B cell (primary cell): ENCODE measurements at regions not wholly inside any gene's neighbourhood (a gene's known extent, or its start where the extent isn't known, plus 50 kb on each side); places are given as distances from the start of the nearest gene placed in this dataset.

Experiments
- ATAC-seq: fragments of 200-7000 bp; cut with Tn5 transposase; one replicate; pipeline ENCODE4 v1.10.0; 2021; ENCODE audit warnings: low read depth, mild to moderate bottlenecking, moderate number of reproducible peaks, moderate library complexity
- CTCF ChIA-PET: fragments of 350-600 bp; sonication (Branson Sonifier 250); formaldehyde crosslinking; loops from one replicate; lab custom pipeline; 2021; ENCODE audit warnings: antibody characterized with exemption, inconsistent platforms; lab: Charles Lee
- POLR2A ChIA-PET: fragments of 350-600 bp; sonication (Branson Sonifier 250); formaldehyde crosslinking; loops from one replicate; lab custom pipeline; 2021; ENCODE audit warnings: antibody characterized with exemption; lab: Charles Lee
- DNase-seq: peaks from one replicate; pipeline ENCODE4 v3.0.0; 2013
- H2AFZ ChIP-seq: 2 replicates; pipeline ENCODE4 v1.6.1; 2012; ENCODE audit warnings: mild to moderate bottlenecking, low read depth, low read length; ENCODE audit not compliant: insufficient read depth, poor library complexity, severe bottlenecking
- H3K27ac ChIP-seq, 2 donors: 1 replicate in 1 of 2; 2 replicates in 1 of 2; pipeline ENCODE4 v1.5.1; 2012 to 2013; ENCODE audit warnings: low read length in 2 of 2, mild to moderate bottlenecking in 2 of 2, moderate library complexity in 1 of 2
- H3K27me3 ChIP-seq, 4 experiments: fragments of 200-600 bp in 1 of 4; sonication (generic) in 1 of 4; replicated peaks in 1 of 4; 1 replicate in 2 of 4; 2 replicates in 2 of 4; pipeline versions ENCODE4 v1.6.1 to v1.7.0; 2013 to 2016; ENCODE audit warnings: low read length in 3 of 4, mild to moderate bottlenecking in 2 of 4, mixed read lengths in 1 of 4, moderate library complexity in 1 of 4; ENCODE audit not compliant: insufficient read depth in 4 of 4, control insufficient read depth in 3 of 4; ENCODE audit errors: control extremely low read depth in 1 of 4
- H3K36me3 ChIP-seq, 2 experiments: replicated peaks in 1 of 2; 1 replicate in 1 of 2; 2 replicates in 1 of 2; pipeline versions ENCODE4 v1.6.1 to v1.7.1; 2013; ENCODE audit warnings: low read length in 1 of 2; ENCODE audit not compliant: insufficient read depth in 2 of 2, control insufficient read depth in 1 of 2; ENCODE audit errors: control extremely low read depth in 1 of 2, extremely low read depth in 1 of 2
- H3K4me1 ChIP-seq, 2 donors: fragments of 200-600 bp in 1 of 2; sonication (generic) in 1 of 2; 1 replicate in 1 of 2; 2 replicates in 1 of 2; pipeline versions ENCODE4 v1.5.1 to v1.6.1; 2013 to 2017; ENCODE audit warnings: low read length in 2 of 2; ENCODE audit not compliant: control insufficient read depth in 2 of 2, insufficient read depth in 2 of 2
- H3K4me2 ChIP-seq: replicated peaks from 2 replicates; pipeline ENCODE3; 2012; ENCODE audit warnings: mild to moderate bottlenecking, low read depth, low read length; ENCODE audit not compliant: poor library complexity, severe bottlenecking
- H3K4me3 ChIP-seq, 5 experiments: fragments of 200-600 bp in 1 of 5; sonication (generic) in 1 of 5; 1 replicate in 3 of 5; 2 replicates in 2 of 5; pipeline versions ENCODE4 v1.5.1 to v1.7.0; 2011 to 2016; ENCODE audit warnings: low read length in 4 of 5, mild to moderate bottlenecking in 4 of 5, low read depth in 2 of 5, control low read depth in 1 of 5, moderate library complexity in 1 of 5; ENCODE audit not compliant: insufficient read depth in 1 of 5; ENCODE audit errors: control extremely low read depth in 1 of 5, extremely low read depth in 1 of 5
- H3K79me2 ChIP-seq: fragments of 200-600 bp; sonication (generic); one replicate; pipeline ENCODE4 v1.6.0; 2016; ENCODE audit warnings: low read length; ENCODE audit not compliant: control insufficient read depth, insufficient read depth
- H3K9ac ChIP-seq: fragments of 200-600 bp; sonication (generic); 2 replicates; pipeline ENCODE4 v1.6.1; 2017; ENCODE audit warnings: mild to moderate bottlenecking, low read length, moderate library complexity
- H3K9me3 ChIP-seq, 3 donors: one replicate each; pipeline versions ENCODE4 v1.6.1 to v1.7.1; 2013; ENCODE audit warnings: low read length in 2 of 3; ENCODE audit not compliant: control insufficient read depth in 2 of 3, insufficient read depth in 1 of 3; ENCODE audit errors: control extremely low read depth in 1 of 3
- H4K20me1 ChIP-seq: 2 replicates; pipeline ENCODE4 v1.6.0; 2012; ENCODE audit warnings: mild to moderate bottlenecking, low read length; ENCODE audit not compliant: insufficient read depth, control insufficient read depth, poor library complexity, severe bottlenecking
- H3K27ac Mint-ChIP-seq: one replicate; pipeline ENCODE4 v1.8.0; 2021; ENCODE audit warnings: mixed read lengths
- H3K27me3 Mint-ChIP-seq: one replicate; pipeline ENCODE4 v1.8.0; 2021; ENCODE audit warnings: mixed read lengths
- H3K4me1 Mint-ChIP-seq: one replicate; pipeline ENCODE4 v1.8.0; 2021; ENCODE audit warnings: mixed read lengths
- H3K4me3 Mint-ChIP-seq: one replicate; pipeline ENCODE4 v1.8.0; 2021; ENCODE audit warnings: mixed read lengths
- H3K9me3 Mint-ChIP-seq: one replicate; pipeline ENCODE4 v1.8.0; 2022; ENCODE audit warnings: mixed read lengths; ENCODE audit not compliant: insufficient read depth
- EZH2 ChIP-seq: IDR thresholded peaks from 2 replicates; pipeline ENCODE4 v1.6.1; 2012; ENCODE audit warnings: borderline replicate concordance, low read depth, mild to moderate bottlenecking, moderate library complexity, low read length; ENCODE audit not compliant: insufficient read depth, poor library complexity, severe bottlenecking
- whole genome bisulfite sequencing: methylation state at CpG from one replicate; pipeline ENCODE4 v1.1.5; 2013; ENCODE audit warnings: missing lambda C conversion rate; ENCODE audit not compliant: insufficient coverage; 5-methylcytosine and 5-hydroxymethylcytosine counted together
- intact Hi-C: fragments of 100-400 bp; cut with micrococcal nuclease; formaldehyde crosslinking; loops from one replicate; pipeline ENCODE4 v1.10.0; 2022
- TF ChIP-seq, protein P1 (sequence below): fragments of 200-600 bp; IDR thresholded peaks from one replicate; pipeline ENCODE4 v1.8.0; 2022; ENCODE audit warnings: antibody characterized with exemption, mild to moderate bottlenecking

- Histone ChIP-seq H3K27ac (no peak overlapping the region), H4K20me1 (no peaks in the 10 kb centered on the region), H3K36me3 (no peaks in the 10 kb centered on the region), H2AFZ (no peak overlapping the region), H3K9me3 (no peaks in the 10 kb centered on the region), H3K79me2 (no peaks in the 10 kb centered on the region), H3K4me3 (no peak overlapping the region), H3K27me3 (no peaks in the 10 kb centered on the region), H3K4me2 (no peak overlapping the region), H3K9ac (no peak overlapping the region), H3K4me1 (no peaks in the 10 kb centered on the region)
- DNase-seq (peak; percentile 44), ATAC-seq (no peak)
- intact Hi-C loops, result loop anchor here (1.0 to 10.0 kb wide), 2 partner anchors 1622 to 1725 kb away; no protein-coding TSS in a partner anchor
- H3K27ac Mint-ChIP-seq, result no peak overlapping the region
- TF ChIP-seq, protein P1, sequence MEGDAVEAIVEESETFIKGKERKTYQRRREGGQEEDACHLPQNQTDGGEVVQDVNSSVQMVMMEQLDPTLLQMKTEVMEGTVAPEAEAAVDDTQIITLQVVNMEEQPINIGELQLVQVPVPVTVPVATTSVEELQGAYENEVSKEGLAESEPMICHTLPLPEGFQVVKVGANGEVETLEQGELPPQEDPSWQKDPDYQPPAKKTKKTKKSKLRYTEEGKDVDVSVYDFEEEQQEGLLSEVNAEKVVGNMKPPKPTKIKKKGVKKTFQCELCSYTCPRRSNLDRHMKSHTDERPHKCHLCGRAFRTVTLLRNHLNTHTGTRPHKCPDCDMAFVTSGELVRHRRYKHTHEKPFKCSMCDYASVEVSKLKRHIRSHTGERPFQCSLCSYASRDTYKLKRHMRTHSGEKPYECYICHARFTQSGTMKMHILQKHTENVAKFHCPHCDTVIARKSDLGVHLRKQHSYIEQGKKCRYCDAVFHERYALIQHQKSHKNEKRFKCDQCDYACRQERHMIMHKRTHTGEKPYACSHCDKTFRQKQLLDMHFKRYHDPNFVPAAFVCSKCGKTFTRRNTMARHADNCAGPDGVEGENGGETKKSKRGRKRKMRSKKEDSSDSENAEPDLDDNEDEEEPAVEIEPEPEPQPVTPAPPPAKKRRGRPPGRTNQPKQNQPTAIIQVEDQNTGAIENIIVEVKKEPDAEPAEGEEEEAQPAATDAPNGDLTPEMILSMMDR, result peak; percentile 82
- TF ChIP-seq EZH2, result no peak
- WGBS, result 60% methylated on average over 5 of the region's 8 CpGs
- H3K27me3 Mint-ChIP-seq, result peaks cover 35% of the 10 kb centered on the region
- H3K4me1 Mint-ChIP-seq, result no peaks in the 10 kb centered on the region
- H3K9me3 Mint-ChIP-seq, result no peaks in the 10 kb centered on the region
- POLR2A ChIA-PET, result no interaction called here
- CTCF ChIA-PET, result interaction anchor here (0.7 to 2.5 kb wide), 22 partner anchors 8 to 1932 kb away, joined by 3 to 38 read pairs (median 3); partner anchors contain the start of gene POU3F2
- no peak overlapping the region for H3K4me3 Mint-ChIP-seq
These were observed 171.6 kb upstream of the FBXL4 start for GRCh38 chr6:99119109-99120031.
